ENCODE measurements at regions not wholly inside any gene's neighbourhood (a gene's known extent, or its start where the extent isn't known, plus 50 kb on each side); places are given as distances from the start of the nearest gene placed in this dataset.

DNA sequence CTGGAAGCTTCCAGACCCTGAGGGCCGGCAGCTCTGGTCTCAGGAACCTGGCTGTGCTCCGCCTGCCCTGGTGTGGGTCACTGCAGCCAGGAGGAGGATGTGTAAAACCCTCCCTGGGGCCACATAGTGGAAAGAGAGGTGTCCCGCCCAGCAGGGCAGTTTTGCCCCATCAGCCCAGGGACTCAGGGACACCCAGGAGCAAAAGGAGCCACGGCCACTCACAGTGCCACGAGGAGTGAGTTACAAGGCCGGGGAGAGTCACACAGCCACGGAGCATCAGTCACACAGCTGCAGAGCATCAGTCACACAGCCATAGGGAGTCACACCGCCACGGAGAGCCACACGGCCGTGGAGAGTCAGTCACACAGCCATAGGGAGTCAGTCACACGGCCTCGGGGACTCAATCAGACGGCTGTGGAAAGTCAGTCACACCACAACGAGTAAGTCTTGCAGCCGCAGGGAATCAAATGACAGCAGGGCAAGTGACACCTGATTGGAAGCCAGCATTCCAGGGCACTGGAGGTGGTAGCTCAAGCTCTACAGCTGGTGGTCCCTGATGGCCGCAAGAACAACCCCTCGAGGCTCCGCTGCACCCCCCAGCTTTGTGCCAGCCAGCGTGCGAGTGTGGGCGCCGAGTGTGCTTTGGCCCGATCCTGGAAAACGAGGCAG lies 60.9 kb downstream of the DLL1 start:
- Histone ChIP-seq H3K9ac (no peak overlapping the region), H3K27me3 (replicated peaks; ENCODE audit: insufficient read depth) (no peaks in the 10 kb centered on the region; the same call in 1 of the 2 replicates), H3F3A (ENCODE audit: insufficient read depth) (no peaks in the 10 kb centered on the region), H3K4me3 (no peak overlapping the region), H3K27ac (no peak overlapping the region), H3K79me2 (ENCODE audit: insufficient read depth) (no peaks in the 10 kb centered on the region), H3K4me1 (ENCODE audit: insufficient read depth) (no peaks in the 10 kb centered on the region), H2AFZ (no peak overlapping the region), H3K9me2 (ENCODE audit: insufficient read depth) (no peaks in the 10 kb centered on the region), H4K20me1 (ENCODE audit: insufficient read depth) (no peaks in the 10 kb centered on the region), H3K4me2 (ENCODE audit: unreplicated experiment) (no peak overlapping the region), H3K36me3 (ENCODE audit: low read depth) (no peaks in the 10 kb centered on the region), H3K9me3 (ENCODE audit: low read depth) (no peaks in the 10 kb centered on the region)
- TF ChIP-seq EZH2phosphoT487 (IDR thresholded peaks at IDR 0.05; ENCODE audit: insufficient read depth, low read depth), result no peak
- no peak for TF ChIP-seq EZH2 (IDR thresholded peaks at IDR 0.05; ENCODE audit: insufficient read depth, poor library complexity, severe bottlenecking)
- DNase-seq, result no peak
- WGBS, 2 experiments (ENCODE audit: low coverage in 1 of 2, low lambda C conversion rate in 2 of 2, missing lambda C conversion rate in 2 of 2), result 69 to 76% methylated on average over 25 of the region's 25 CpGs
- in situ Hi-C loops (cut with MboI), result no loop called here

DNA sequence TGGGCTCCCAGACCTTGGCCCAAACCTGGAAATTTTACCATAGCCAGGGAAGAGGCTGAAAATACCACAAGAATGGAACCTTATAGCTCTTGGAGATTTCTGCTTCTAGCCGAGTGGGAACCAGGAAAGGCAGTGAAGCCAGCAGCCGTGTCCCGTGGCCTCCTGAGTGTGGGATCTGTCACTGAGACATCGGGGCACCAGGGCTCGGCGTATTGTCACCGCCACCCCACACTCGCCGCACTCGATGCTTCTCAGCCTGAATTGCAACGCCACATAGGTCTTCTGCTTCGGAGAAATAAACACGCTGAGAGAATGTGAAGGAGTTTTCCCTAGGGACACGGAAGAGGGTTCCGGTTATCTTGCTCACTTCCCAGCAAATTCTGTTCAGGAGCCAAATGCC lies 61.5 kb downstream of the DLL1 start:
- DNase-seq, result no peak
- Histone ChIP-seq H3F3A (ENCODE audit: insufficient read depth) (no peaks in the 10 kb centered on the region), H4K20me1 (ENCODE audit: insufficient read depth) (no peaks in the 10 kb centered on the region), H3K4me3 (no peak overlapping the region), H3K9ac (no peak overlapping the region), H3K4me1 (ENCODE audit: insufficient read depth) (no peaks in the 10 kb centered on the region), H3K27ac (no peak overlapping the region), H3K79me2 (ENCODE audit: insufficient read depth) (no peaks in the 10 kb centered on the region), H2AFZ (no peak overlapping the region), H3K4me2 (ENCODE audit: unreplicated experiment) (no peak overlapping the region), H3K27me3 (replicated peaks; ENCODE audit: insufficient read depth) (no peaks in the 10 kb centered on the region), H3K36me3 (ENCODE audit: low read depth) (no peaks in the 10 kb centered on the region), H3K9me2 (ENCODE audit: insufficient read depth) (no peaks in the 10 kb centered on the region), H3K9me3 (ENCODE audit: low read depth) (no peaks in the 10 kb centered on the region)
- no peak for TF ChIP-seq EZH2phosphoT487 (IDR thresholded peaks at IDR 0.05; ENCODE audit: insufficient read depth, low read depth)
- TF ChIP-seq EZH2 (IDR thresholded peaks at IDR 0.05; ENCODE audit: insufficient read depth, poor library complexity, severe bottlenecking), result no peak
- in situ Hi-C loops (cut with MboI), result no loop called here
- 68% methylated on average over 15 of the region's 15 CpGs for WGBS, 2 experiments (ENCODE audit: low coverage in 1 of 2, low lambda C conversion rate in 2 of 2, missing lambda C conversion rate in 2 of 2)

DNA sequence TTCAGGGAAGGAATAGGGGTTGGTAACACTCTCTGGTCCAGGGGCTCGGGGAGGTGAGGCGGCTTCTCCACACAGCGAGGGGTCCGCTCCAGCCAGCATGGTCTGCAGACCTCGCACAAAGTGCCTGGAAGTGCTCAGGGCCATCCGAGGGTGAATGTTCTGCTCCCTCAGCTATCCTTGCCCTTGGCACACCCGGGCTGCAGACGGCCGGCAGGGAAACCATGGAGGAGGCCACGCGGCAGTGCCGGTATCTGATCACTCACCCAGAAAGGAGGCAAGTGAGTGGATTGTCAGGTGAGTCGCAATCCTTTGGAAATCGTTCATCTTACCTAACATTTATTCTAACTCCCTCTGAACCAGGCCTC lies 62.0 kb downstream of the DLL1 start:
- Histone ChIP-seq H3K4me1 (ENCODE audit: insufficient read depth) (no peaks in the 10 kb centered on the region), H3K9me3 (ENCODE audit: low read depth) (no peaks in the 10 kb centered on the region), H3K36me3 (ENCODE audit: low read depth) (no peaks in the 10 kb centered on the region), H3K79me2 (ENCODE audit: insufficient read depth) (no peaks in the 10 kb centered on the region), H3K9ac (no peak overlapping the region), H3K4me3 (no peak overlapping the region), H3K27me3 (replicated peaks; ENCODE audit: insufficient read depth) (no peaks in the 10 kb centered on the region), H3K27ac (no peak overlapping the region), H2AFZ (no peak overlapping the region), H3K9me2 (ENCODE audit: insufficient read depth) (no peaks in the 10 kb centered on the region), H3K4me2 (ENCODE audit: unreplicated experiment) (no peak overlapping the region), H3F3A (ENCODE audit: insufficient read depth) (no peaks in the 10 kb centered on the region), H4K20me1 (ENCODE audit: insufficient read depth) (no peaks in the 10 kb centered on the region)
- TF ChIP-seq EZH2phosphoT487 (IDR thresholded peaks at IDR 0.05; ENCODE audit: insufficient read depth, low read depth), result no peak
- TF ChIP-seq EZH2 (IDR thresholded peaks at IDR 0.05; ENCODE audit: insufficient read depth, poor library complexity, severe bottlenecking), result no peak
- in situ Hi-C loops (cut with MboI), result no loop called here
- 62 to 72% methylated on average over 13 to 14 of the region's 14 CpGs for WGBS, 2 experiments (ENCODE audit: low coverage in 1 of 2, low lambda C conversion rate in 2 of 2, missing lambda C conversion rate in 2 of 2)
- DNase-seq, result no peak

DNA sequence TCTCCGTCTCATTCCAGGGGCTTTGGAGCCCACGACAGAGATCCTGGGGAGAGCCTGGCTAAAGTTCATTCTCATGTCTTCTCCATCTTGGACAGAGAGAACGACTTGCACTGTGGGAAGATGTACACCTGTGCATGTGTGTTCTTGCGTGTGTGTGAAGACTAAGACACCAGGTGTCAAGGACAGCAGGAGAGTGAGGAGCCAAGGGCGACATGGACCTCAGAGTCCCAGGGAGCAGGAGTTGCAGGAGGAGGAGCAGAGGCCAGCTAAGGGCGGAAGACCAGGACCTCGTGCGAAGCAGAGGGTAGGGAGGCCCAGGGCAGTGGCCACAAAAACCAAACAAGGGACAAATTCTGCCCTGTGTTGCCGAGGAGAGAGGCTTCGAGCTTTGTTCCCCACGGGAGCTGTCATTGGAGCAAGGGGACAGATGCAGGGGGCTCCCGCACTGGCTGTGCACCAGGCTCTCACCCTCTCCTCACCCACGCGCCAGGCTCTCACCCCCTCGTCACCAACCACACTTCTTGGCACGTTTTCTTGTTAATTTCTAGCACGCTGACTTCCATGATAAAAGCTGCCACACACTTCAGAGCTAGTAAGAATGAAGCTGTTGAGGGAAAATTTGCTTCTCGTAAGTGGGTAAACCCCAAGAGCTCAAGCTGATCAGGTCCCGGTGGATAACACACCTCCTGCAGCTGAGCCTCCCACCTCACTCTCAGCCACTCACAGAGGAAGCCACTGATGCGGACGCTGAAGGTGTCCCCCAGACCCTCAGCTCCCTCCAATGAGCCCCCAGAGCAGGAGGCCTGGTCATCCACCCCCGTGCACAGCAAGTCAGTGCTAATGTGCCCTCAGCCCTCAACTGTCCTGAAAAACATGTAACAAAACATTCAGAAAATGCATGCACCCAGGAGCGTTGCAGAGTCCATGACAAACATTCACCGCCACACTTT lies 62.6 kb downstream of the DLL1 start:
- no peak for TF ChIP-seq EZH2 (IDR thresholded peaks at IDR 0.05; ENCODE audit: insufficient read depth, poor library complexity, severe bottlenecking)
- no peak for TF ChIP-seq EZH2phosphoT487 (IDR thresholded peaks at IDR 0.05; ENCODE audit: insufficient read depth, low read depth)
- H3K4me2 ChIP-seq (ENCODE audit: unreplicated experiment), result no peak overlapping the region
- 69 to 73% methylated on average over 23 to 24 of the region's 24 CpGs for WGBS, 2 experiments (ENCODE audit: low coverage in 1 of 2, low lambda C conversion rate in 2 of 2, missing lambda C conversion rate in 2 of 2)
- in situ Hi-C loops (cut with MboI), result no loop called here
- H3K9me2 ChIP-seq (ENCODE audit: insufficient read depth), result no peaks in the 10 kb centered on the region
- no peak overlapping the region for H2AFZ ChIP-seq
- no peak for DNase-seq
- H3K36me3 ChIP-seq (ENCODE audit: low read depth), result no peaks in the 10 kb centered on the region
- H3K4me3 ChIP-seq, result no peak overlapping the region
- no peaks in the 10 kb centered on the region for H3F3A ChIP-seq (ENCODE audit: insufficient read depth)
- H3K27ac ChIP-seq, result no peak overlapping the region
- no peaks in the 10 kb centered on the region for H4K20me1 ChIP-seq (ENCODE audit: insufficient read depth)
- H3K4me1 ChIP-seq (ENCODE audit: insufficient read depth), result no peaks in the 10 kb centered on the region
- H3K27me3 ChIP-seq (replicated peaks; ENCODE audit: insufficient read depth), result no peaks in the 10 kb centered on the region
- H3K9ac ChIP-seq, result no peak overlapping the region
- no peaks in the 10 kb centered on the region for H3K79me2 ChIP-seq (ENCODE audit: insufficient read depth)
- H3K9me3 ChIP-seq (ENCODE audit: low read depth), result no peaks in the 10 kb centered on the region
